ENCODE measurements at regions not wholly inside any gene's neighbourhood (a gene's known extent, or its start where the extent isn't known, plus 50 kb on each side); places are given as distances from the start of the nearest gene placed in this dataset.

- H2AK5ac ChIP-seq (ENCODE audit: low read depth, low read length) = no peak overlapping the region
- no peak overlapping the region for H3K9ac ChIP-seq (replicated peaks in 1 of 4; ENCODE audit: extremely low read depth in 1 of 4, low read depth in 3 of 4, low read length in 3 of 4)
- H2BK120ac ChIP-seq (replicated peaks; ENCODE audit: low read depth, low read length) = no peak overlapping the region
- H3K27me3 ChIP-seq (replicated peaks in 1 of 4; ENCODE audit: control insufficient read depth in 3 of 4, extremely low read depth in 1 of 4, insufficient read depth in 3 of 4, low read length in 3 of 4) = no peaks in the 10 kb centered on the region
- H3K4ac ChIP-seq (replicated peaks; ENCODE audit: insufficient read length, low read depth, low read length) = no peak overlapping the region
- ChIA-PET POLR2A (ENCODE audit: partially characterized antibody) (no interaction called here), CTCF (ENCODE audit: partially characterized antibody) (interaction anchor here (1.5 kb wide), 1 partner anchor 9 kb away, joined by 4 read pairs; no protein-coding TSS in a partner anchor)
- H2BK15ac ChIP-seq (ENCODE audit: low read length) = no peak overlapping the region
- H3K56ac ChIP-seq (replicated peaks; ENCODE audit: insufficient read length, low read depth, low read length) = no peak overlapping the region
- no peak overlapping the region for H4K8ac ChIP-seq (ENCODE audit: extremely low read depth, insufficient read depth, low read length)
- no peak overlapping the region for H3K23ac ChIP-seq (ENCODE audit: insufficient read length)
- H3K79me1 ChIP-seq (ENCODE audit: low read depth, low read length) = no peaks in the 10 kb centered on the region
- no peak overlapping the region for H4K91ac ChIP-seq (replicated peaks; ENCODE audit: insufficient read length, low read length)
- H2BK12ac ChIP-seq (ENCODE audit: low read depth, low read length) = no peak overlapping the region
- no peak overlapping the region for H3K27ac ChIP-seq (ENCODE audit: low read depth, low read length)
- H3K9me3 ChIP-seq (ENCODE audit: insufficient read depth in 2 of 2, low read depth in 1 of 2, low read length in 1 of 2) = no peaks in the 10 kb centered on the region
- H3K14ac ChIP-seq (ENCODE audit: insufficient read length) = no peak overlapping the region
- H3K36me3 ChIP-seq (ENCODE audit: control insufficient read depth in 2 of 4, insufficient read depth in 4 of 4, low read length in 3 of 4) = no peaks in the 10 kb centered on the region
- H4K20me1 ChIP-seq (replicated peaks in 1 of 2; ENCODE audit: control insufficient read depth in 1 of 2, insufficient read depth in 2 of 2, low read length in 2 of 2) = no peaks in the 10 kb centered on the region
- no peaks in the 10 kb centered on the region for H3K79me2 ChIP-seq (ENCODE audit: control insufficient read depth in 1 of 2, insufficient read depth in 2 of 2, low read length in 2 of 2)
- H3K4me2 ChIP-seq (ENCODE audit: insufficient read depth in 1 of 2, low read depth in 2 of 2, low read length in 2 of 2) = no peak overlapping the region
- no peak for FAIRE-seq
- H2AFZ ChIP-seq (ENCODE audit: low read length) = no peak overlapping the region
- no peak for DNase-seq (ENCODE audit: low read depth in 1 of 2, low spot score in 2 of 2)
- H2BK20ac ChIP-seq (ENCODE audit: low read length) = no peak overlapping the region
- no peak overlapping the region for H4K5ac ChIP-seq (ENCODE audit: insufficient read length, low read depth, low read length)
- no peaks in the 10 kb centered on the region for H3K4me1 ChIP-seq (replicated peaks in 1 of 4; ENCODE audit: control insufficient read depth in 3 of 4, insufficient read depth in 4 of 4, low read length in 3 of 4)
- H3K18ac ChIP-seq (ENCODE audit: extremely low read depth, low read length) = no peak overlapping the region
- H3K4me3 ChIP-seq (ENCODE audit: extremely low read depth in 1 of 4, insufficient read depth in 2 of 4, low read depth in 3 of 4, low read length in 4 of 4) = no peak overlapping the region
- H3K23me2 ChIP-seq (ENCODE audit: low read depth, low read length) = no peaks in the 10 kb centered on the region
- H2BK5ac ChIP-seq (ENCODE audit: low read depth, low read length) = no peak overlapping the region
- TF ChIP-seq SIX5 (IDR thresholded peaks at IDR 0.05; ENCODE audit: low read depth, low read length) = no peak
- no peak for TF ChIP-seq KDM4A (IDR thresholded peaks at IDR 0.05; ENCODE audit: low read depth, low read length, severe bottlenecking)
- TF ChIP-seq NRF1 (IDR thresholded peaks at IDR 0.05; ENCODE audit: low read depth, low read length) = no peak
- TF ChIP-seq PHF8 (conservative IDR thresholded peaks at IDR 0.05; ENCODE audit: low read depth, low read length) = no peak
Observed at GRCh38 chr13:74795526-74795925, 661.3 kb upstream of the KLF12 start.
